HL-60 (cell line): ENCODE measurements at regions not wholly inside any gene's neighbourhood (a gene's known extent, or its start where the extent isn't known, plus 50 kb on each side); places are given as distances from the start of the nearest gene placed in this dataset.

Experiments used
- CTCF ChIP-seq: IDR thresholded peaks from one replicate; pipeline ENCODE4 v1.5.1; 2011; ENCODE audit warnings: low read length, control low read depth, inconsistent platforms; ENCODE audit not compliant: insufficient read depth
- REST ChIP-seq: IDR thresholded peaks from 2 replicates; pipeline ENCODE4 v1.6.1; 2012; ENCODE audit warnings: low read depth; ENCODE audit not compliant: insufficient replicate concordance

- TF ChIP-seq CTCF = no peak
- TF ChIP-seq REST = no peak
Measured at GRCh38 chr13:38421590-38422560, 72.2 kb downstream of the UFM1 start.
